ENCODE measurements at regions not wholly inside any gene's neighbourhood (a gene's known extent, or its start where the extent isn't known, plus 50 kb on each side); places are given as distances from the start of the nearest gene placed in this dataset.

DNA sequence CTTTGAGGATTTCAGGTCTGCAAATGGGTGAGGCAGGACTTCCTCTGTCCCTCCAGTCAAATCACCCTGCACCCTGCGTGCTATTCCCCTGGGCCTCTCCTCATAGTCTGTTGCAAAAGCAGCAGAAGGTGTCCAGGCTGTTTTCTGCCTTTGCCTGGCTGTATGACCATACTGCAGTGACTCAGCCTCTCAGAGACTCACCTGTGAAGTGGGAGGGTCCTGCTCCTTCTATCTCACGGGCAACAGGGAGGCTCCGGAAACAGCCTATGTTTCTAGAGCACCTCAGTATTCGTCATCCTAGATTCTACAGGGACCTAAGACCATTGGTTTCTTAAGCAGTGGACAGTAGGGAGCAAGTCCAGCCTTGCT, 216.4 kb downstream of the TLE3 start:
- POLR2A ChIA-PET: no interaction called here
- Histone ChIP-seq H3F3A (replicated peaks; ENCODE audit: insufficient read depth) (no peaks in the 10 kb centered on the region), H3K9ac (no peak overlapping the region), H3K79me2 (ENCODE audit: insufficient read depth) (no peaks in the 10 kb centered on the region), H4K20me1 (ENCODE audit: insufficient read depth) (no peaks in the 10 kb centered on the region), H3K4me2 (no peak overlapping the region), H3K9me2 (no peaks in the 10 kb centered on the region), H3K9me3 (no peaks in the 10 kb centered on the region), H3K36me3 (replicated peaks in 1 of 2; ENCODE audit: control insufficient read depth in 1 of 2, insufficient read depth in 2 of 2, low read length in 1 of 2) (no peaks in the 10 kb centered on the region), H3K4me3 (ENCODE audit: low read depth in 2 of 2, low read length in 1 of 2) (no peak overlapping the region), H3K4me1 (ENCODE audit: control insufficient read depth in 1 of 2, insufficient read depth in 2 of 2, low read depth in 1 of 2, low read length in 1 of 2) (peaks cover 0 to 18% of the 10 kb centered on the region in 2 experiments; a peak in 1 of 4 replicates), H3K27ac (ENCODE audit: low read depth in 2 of 2, low read length in 1 of 2) (no peak overlapping the region), H2AFZ (ENCODE audit: low read depth) (no peak overlapping the region), H3K27me3 (ENCODE audit: insufficient read depth) (no peaks in the 10 kb centered on the region)
- WGBS (ENCODE audit: low lambda C conversion rate): 37% methylated on average over 3 of the region's 4 CpGs
- DNase-seq: no peak
- CTCF ChIA-PET: interaction anchor here (1.6 kb wide), 1 partner anchor 11 kb away, joined by 3 read pairs; no protein-coding TSS in a partner anchor
- TF ChIP-seq FOXJ3 (CRISPR knock-in tag; IDR thresholded peaks at IDR 0.05) (no peak), YY1 (IDR thresholded peaks at IDR 0.05; ENCODE audit: low read depth) (no peak), MAX (IDR thresholded peaks at IDR 0.05; ENCODE audit: low read depth) (no peak), RFX5 (IDR thresholded peaks at IDR 0.05; ENCODE audit: low read length) (no peak), TEAD4 (IDR thresholded peaks at IDR 0.05; ENCODE audit: borderline replicate concordance, insufficient read depth) (no peak), FOXM1 (IDR thresholded peaks at IDR 0.05; ENCODE audit: low read depth) (no peak), CHD2 (IDR thresholded peaks at IDR 0.05; ENCODE audit: low read length, partially characterized antibody) (no peak), EZH2phosphoT487 (IDR thresholded peaks at IDR 0.05; ENCODE audit: borderline replicate concordance, low read depth) (no peak), SIN3A (IDR thresholded peaks at IDR 0.05; ENCODE audit: borderline replicate concordance, low read depth, low read length) (no peak), NRF1 (IDR thresholded peaks at IDR 0.05; ENCODE audit: low read depth, low read length) (no peak)
- TF ChIP-seq, protein P1, sequence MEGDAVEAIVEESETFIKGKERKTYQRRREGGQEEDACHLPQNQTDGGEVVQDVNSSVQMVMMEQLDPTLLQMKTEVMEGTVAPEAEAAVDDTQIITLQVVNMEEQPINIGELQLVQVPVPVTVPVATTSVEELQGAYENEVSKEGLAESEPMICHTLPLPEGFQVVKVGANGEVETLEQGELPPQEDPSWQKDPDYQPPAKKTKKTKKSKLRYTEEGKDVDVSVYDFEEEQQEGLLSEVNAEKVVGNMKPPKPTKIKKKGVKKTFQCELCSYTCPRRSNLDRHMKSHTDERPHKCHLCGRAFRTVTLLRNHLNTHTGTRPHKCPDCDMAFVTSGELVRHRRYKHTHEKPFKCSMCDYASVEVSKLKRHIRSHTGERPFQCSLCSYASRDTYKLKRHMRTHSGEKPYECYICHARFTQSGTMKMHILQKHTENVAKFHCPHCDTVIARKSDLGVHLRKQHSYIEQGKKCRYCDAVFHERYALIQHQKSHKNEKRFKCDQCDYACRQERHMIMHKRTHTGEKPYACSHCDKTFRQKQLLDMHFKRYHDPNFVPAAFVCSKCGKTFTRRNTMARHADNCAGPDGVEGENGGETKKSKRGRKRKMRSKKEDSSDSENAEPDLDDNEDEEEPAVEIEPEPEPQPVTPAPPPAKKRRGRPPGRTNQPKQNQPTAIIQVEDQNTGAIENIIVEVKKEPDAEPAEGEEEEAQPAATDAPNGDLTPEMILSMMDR (IDR thresholded peaks at IDR 0.05): no peak
- TF ChIP-seq, protein P2, sequence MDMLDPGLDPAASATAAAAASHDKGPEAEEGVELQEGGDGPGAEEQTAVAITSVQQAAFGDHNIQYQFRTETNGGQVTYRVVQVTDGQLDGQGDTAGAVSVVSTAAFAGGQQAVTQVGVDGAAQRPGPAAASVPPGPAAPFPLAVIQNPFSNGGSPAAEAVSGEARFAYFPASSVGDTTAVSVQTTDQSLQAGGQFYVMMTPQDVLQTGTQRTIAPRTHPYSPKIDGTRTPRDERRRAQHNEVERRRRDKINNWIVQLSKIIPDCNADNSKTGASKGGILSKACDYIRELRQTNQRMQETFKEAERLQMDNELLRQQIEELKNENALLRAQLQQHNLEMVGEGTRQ (IDR thresholded peaks at IDR 0.05; ENCODE audit: borderline replicate concordance, low read depth, low read length): no peak

GRCh38 chr15:69881766-69882165, 216.0 kb downstream of the TLE3 start:
- H3K4me1 ChIP-seq (ENCODE audit: control insufficient read depth in 1 of 2, insufficient read depth in 2 of 2, low read depth in 1 of 2, low read length in 1 of 2): peaks cover 0 to 13% of the 10 kb centered on the region in 2 experiments; a peak in 1 of 4 replicates
- H3K9me2 ChIP-seq: no peaks in the 10 kb centered on the region
- H3K27me3 ChIP-seq (ENCODE audit: insufficient read depth): no peaks in the 10 kb centered on the region
- H3K4me2 ChIP-seq: no peak overlapping the region
- ChIA-PET POLR2A (interaction anchor here (0.7 kb wide), 1 partner anchor 15 kb away, joined by 4 read pairs; no protein-coding TSS in a partner anchor), CTCF (interaction anchor here (1.6 kb wide), 1 partner anchor 11 kb away, joined by 3 read pairs; no protein-coding TSS in a partner anchor)
- H2AFZ ChIP-seq (ENCODE audit: low read depth): no peak overlapping the region
- no peaks in the 10 kb centered on the region for H3K36me3 ChIP-seq (replicated peaks in 1 of 2; ENCODE audit: control insufficient read depth in 1 of 2, insufficient read depth in 2 of 2, low read length in 1 of 2)
- no peaks in the 10 kb centered on the region for H4K20me1 ChIP-seq (ENCODE audit: insufficient read depth)
- no peak overlapping the region for H3K9ac ChIP-seq
- no peaks in the 10 kb centered on the region for H3F3A ChIP-seq (replicated peaks; ENCODE audit: insufficient read depth)
- 55% methylated on average over 9 of the region's 10 CpGs for WGBS (ENCODE audit: low lambda C conversion rate)
- DNase-seq: no peak
- no peak overlapping the region for H3K4me3 ChIP-seq (ENCODE audit: low read depth in 2 of 2, low read length in 1 of 2)
- H3K79me2 ChIP-seq (ENCODE audit: insufficient read depth): no peaks in the 10 kb centered on the region
- H3K9me3 ChIP-seq: no peaks in the 10 kb centered on the region
- no peak overlapping the region for H3K27ac ChIP-seq (ENCODE audit: low read depth in 2 of 2, low read length in 1 of 2)
- no peak for TF ChIP-seq SMC3 (IDR thresholded peaks at IDR 0.05; ENCODE audit: low read depth, low read length)
- no peak for TF ChIP-seq TEAD4 (IDR thresholded peaks at IDR 0.05; ENCODE audit: borderline replicate concordance, insufficient read depth)
- TF ChIP-seq IRF3 (IDR thresholded peaks at IDR 0.05; ENCODE audit: low read depth, low read length): no peak
- no peak for TF ChIP-seq FOSL2 (IDR thresholded peaks at IDR 0.05; ENCODE audit: borderline replicate concordance, low read depth)
- no peak for TF ChIP-seq YY1 (IDR thresholded peaks at IDR 0.05; ENCODE audit: low read depth)
- TF ChIP-seq RCOR1 (IDR thresholded peaks at IDR 0.05; ENCODE audit: low read length): no peak
- TF ChIP-seq, protein P2 (IDR thresholded peaks at IDR 0.05; ENCODE audit: borderline replicate concordance, low read depth, low read length): no peak
- TF ChIP-seq RAD21 (IDR thresholded peaks at IDR 0.05; ENCODE audit: low read length): no peak
- TF ChIP-seq, protein P3, sequence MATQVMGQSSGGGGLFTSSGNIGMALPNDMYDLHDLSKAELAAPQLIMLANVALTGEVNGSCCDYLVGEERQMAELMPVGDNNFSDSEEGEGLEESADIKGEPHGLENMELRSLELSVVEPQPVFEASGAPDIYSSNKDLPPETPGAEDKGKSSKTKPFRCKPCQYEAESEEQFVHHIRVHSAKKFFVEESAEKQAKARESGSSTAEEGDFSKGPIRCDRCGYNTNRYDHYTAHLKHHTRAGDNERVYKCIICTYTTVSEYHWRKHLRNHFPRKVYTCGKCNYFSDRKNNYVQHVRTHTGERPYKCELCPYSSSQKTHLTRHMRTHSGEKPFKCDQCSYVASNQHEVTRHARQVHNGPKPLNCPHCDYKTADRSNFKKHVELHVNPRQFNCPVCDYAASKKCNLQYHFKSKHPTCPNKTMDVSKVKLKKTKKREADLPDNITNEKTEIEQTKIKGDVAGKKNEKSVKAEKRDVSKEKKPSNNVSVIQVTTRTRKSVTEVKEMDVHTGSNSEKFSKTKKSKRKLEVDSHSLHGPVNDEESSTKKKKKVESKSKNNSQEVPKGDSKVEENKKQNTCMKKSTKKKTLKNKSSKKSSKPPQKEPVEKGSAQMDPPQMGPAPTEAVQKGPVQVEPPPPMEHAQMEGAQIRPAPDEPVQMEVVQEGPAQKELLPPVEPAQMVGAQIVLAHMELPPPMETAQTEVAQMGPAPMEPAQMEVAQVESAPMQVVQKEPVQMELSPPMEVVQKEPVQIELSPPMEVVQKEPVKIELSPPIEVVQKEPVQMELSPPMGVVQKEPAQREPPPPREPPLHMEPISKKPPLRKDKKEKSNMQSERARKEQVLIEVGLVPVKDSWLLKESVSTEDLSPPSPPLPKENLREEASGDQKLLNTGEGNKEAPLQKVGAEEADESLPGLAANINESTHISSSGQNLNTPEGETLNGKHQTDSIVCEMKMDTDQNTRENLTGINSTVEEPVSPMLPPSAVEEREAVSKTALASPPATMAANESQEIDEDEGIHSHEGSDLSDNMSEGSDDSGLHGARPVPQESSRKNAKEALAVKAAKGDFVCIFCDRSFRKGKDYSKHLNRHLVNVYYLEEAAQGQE (IDR thresholded peaks at IDR 0.05; ENCODE audit: low read depth, low read length): no peak
- TF ChIP-seq CHD2 (IDR thresholded peaks at IDR 0.05; ENCODE audit: low read length, partially characterized antibody): no peak
- no peak for TF ChIP-seq NRF1 (IDR thresholded peaks at IDR 0.05; ENCODE audit: low read depth, low read length)

All from SK-N-SH (cell line).